ENCODE measurements at regions not wholly inside any gene's neighbourhood (a gene's known extent, or its start where the extent isn't known, plus 50 kb on each side); places are given as distances from the start of the nearest gene placed in this dataset.

DNA sequence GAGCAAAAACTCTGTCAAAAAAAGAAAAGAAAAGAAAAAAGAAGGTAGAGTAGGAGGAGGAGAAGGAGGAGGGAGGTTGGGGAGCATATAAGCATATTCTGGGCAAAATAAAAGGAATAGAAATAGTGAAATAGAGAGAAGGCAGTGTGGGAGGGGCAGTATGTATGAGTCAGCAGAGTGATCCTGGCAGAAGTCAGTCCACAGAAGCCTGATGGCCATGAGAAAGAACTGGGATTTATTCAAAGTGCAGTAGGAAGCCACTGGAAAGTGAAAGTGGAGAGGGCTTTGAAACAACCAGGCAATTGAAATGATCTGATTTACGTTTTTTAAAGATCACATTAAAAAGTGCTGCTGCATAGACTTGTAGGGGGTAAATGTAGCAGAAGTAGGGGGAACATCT is 368.6 kb upstream of the USP15 start:
- CTCF ChIA-PET = no interaction called here
- no peak overlapping the region for H3K4me3 ChIP-seq
- POLR2A ChIA-PET (ENCODE audit: unreplicated experiment) = no interaction called here
- no peaks in the 10 kb centered on the region for H3K79me2 ChIP-seq (ENCODE audit: low read depth)
- H3F3A ChIP-seq (ENCODE audit: insufficient read depth, low read depth) = no peaks in the 10 kb centered on the region
- no peak for DNase-seq
- intact Hi-C loops (cut with micrococcal nuclease; ENCODE audit: unreplicated experiment) = no loop called here
- no peak overlapping the region for H3K27ac ChIP-seq
- H3K36me3 ChIP-seq (ENCODE audit: low read depth) = no peaks in the 10 kb centered on the region
- H3K9me2 ChIP-seq (ENCODE audit: insufficient read depth) = no peaks in the 10 kb centered on the region
- H3K4me2 ChIP-seq = no peak overlapping the region
- H3K9me3 ChIP-seq (ENCODE audit: insufficient read depth, low read depth) = no peaks in the 10 kb centered on the region
- no TSS peak for BruUV-seq (replicated peaks)
- no peak overlapping the region for H2AFZ ChIP-seq
- TF ChIP-seq EZH2 (IDR thresholded peaks at IDR 0.05; ENCODE audit: low read depth) = no peak
- TF ChIP-seq, protein P1, sequence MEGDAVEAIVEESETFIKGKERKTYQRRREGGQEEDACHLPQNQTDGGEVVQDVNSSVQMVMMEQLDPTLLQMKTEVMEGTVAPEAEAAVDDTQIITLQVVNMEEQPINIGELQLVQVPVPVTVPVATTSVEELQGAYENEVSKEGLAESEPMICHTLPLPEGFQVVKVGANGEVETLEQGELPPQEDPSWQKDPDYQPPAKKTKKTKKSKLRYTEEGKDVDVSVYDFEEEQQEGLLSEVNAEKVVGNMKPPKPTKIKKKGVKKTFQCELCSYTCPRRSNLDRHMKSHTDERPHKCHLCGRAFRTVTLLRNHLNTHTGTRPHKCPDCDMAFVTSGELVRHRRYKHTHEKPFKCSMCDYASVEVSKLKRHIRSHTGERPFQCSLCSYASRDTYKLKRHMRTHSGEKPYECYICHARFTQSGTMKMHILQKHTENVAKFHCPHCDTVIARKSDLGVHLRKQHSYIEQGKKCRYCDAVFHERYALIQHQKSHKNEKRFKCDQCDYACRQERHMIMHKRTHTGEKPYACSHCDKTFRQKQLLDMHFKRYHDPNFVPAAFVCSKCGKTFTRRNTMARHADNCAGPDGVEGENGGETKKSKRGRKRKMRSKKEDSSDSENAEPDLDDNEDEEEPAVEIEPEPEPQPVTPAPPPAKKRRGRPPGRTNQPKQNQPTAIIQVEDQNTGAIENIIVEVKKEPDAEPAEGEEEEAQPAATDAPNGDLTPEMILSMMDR (conservative IDR thresholded peaks at IDR 0.05) = no peak
- no peaks in the 10 kb centered on the region for H3K27me3 ChIP-seq (ENCODE audit: insufficient read depth, low read depth)
- H4K20me1 ChIP-seq (ENCODE audit: insufficient read depth) = no peaks in the 10 kb centered on the region
- no peaks in the 10 kb centered on the region for H3K4me1 ChIP-seq (replicated peaks; ENCODE audit: insufficient read depth)

DNA sequence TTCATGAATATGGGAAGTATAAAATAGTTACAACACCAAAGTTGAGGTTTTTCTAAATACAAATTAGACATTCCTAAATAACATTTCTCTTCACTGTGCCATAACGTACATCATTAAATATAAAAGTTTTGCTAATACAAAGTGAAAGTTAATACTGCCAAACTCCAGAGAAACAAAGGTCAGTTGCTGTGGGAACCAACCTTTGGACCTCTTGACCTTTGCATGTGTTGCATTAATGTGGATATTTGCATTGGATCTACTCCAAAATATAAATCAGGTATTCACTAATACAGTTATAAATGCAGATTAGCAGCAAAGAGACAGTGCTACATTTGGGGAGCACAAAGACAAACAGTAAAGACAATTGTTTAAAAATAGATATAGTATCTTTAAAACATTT is 366.0 kb upstream of the USP15 start:
- BruUV-seq (replicated peaks) = no TSS peak

DNA sequence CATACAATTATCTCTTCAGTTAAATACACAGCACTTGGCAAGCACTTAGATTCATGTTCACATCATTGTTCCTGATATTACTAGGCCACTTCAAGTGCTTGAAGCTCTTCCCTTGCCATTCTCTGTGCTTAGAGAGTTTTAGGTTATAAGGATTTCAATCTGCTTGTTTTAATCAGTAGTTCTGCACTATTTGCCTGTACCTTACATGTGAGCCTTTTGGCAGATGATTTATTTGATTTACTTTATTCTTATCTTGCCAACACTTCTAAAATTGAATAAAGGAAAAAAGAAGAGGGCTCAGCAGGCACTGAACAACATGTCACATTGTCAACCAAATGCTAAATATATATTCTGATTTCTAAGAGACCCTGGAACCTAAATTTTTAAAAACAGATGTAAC is 363.8 kb upstream of the USP15 start:
- H3K9me2 ChIP-seq (ENCODE audit: insufficient read depth) = no peaks in the 10 kb centered on the region
- no peak overlapping the region for H3K4me3 ChIP-seq
- intact Hi-C loops (cut with micrococcal nuclease; ENCODE audit: unreplicated experiment) = no loop called here
- H3K36me3 ChIP-seq (ENCODE audit: low read depth) = no peaks in the 10 kb centered on the region
- H3K79me2 ChIP-seq (ENCODE audit: low read depth) = no peaks in the 10 kb centered on the region
- no TSS peak for BruUV-seq (replicated peaks)
- ChIA-PET CTCF (no interaction called here), POLR2A (ENCODE audit: unreplicated experiment) (no interaction called here)
- TF ChIP-seq EZH2 (IDR thresholded peaks at IDR 0.05; ENCODE audit: low read depth) = no peak
- TF ChIP-seq, protein P1 (conservative IDR thresholded peaks at IDR 0.05) = no peak
- no peaks in the 10 kb centered on the region for H3K4me1 ChIP-seq (replicated peaks; ENCODE audit: insufficient read depth)
- H3K27me3 ChIP-seq (ENCODE audit: insufficient read depth, low read depth) = no peaks in the 10 kb centered on the region
- H2AFZ ChIP-seq = no peak overlapping the region
- DNase-seq = no peak
- no peak overlapping the region for H3K4me2 ChIP-seq
- no peaks in the 10 kb centered on the region for H3F3A ChIP-seq (ENCODE audit: insufficient read depth, low read depth)
- no peak overlapping the region for H3K27ac ChIP-seq
- no peaks in the 10 kb centered on the region for H4K20me1 ChIP-seq (ENCODE audit: insufficient read depth)
- no peaks in the 10 kb centered on the region for H3K9me3 ChIP-seq (ENCODE audit: insufficient read depth, low read depth)

More for the DNA sequence above, 366.0 kb upstream of the USP15 start:
- Histone ChIP-seq H3K9me3 (ENCODE audit: insufficient read depth, low read depth) (no peaks in the 10 kb centered on the region), H2AFZ (no peak overlapping the region), H3K4me3 (no peak overlapping the region), H4K20me1 (ENCODE audit: insufficient read depth) (no peaks in the 10 kb centered on the region), H3K9me2 (ENCODE audit: insufficient read depth) (no peaks in the 10 kb centered on the region), H3K36me3 (ENCODE audit: low read depth) (no peaks in the 10 kb centered on the region), H3F3A (ENCODE audit: insufficient read depth, low read depth) (no peaks in the 10 kb centered on the region), H3K79me2 (ENCODE audit: low read depth) (no peaks in the 10 kb centered on the region), H3K4me1 (replicated peaks; ENCODE audit: insufficient read depth) (no peaks in the 10 kb centered on the region), H3K27ac (no peak overlapping the region), H3K4me2 (no peak overlapping the region), H3K27me3 (ENCODE audit: insufficient read depth, low read depth) (no peaks in the 10 kb centered on the region)
- TF ChIP-seq, protein P1 (conservative IDR thresholded peaks at IDR 0.05) = no peak
- TF ChIP-seq EZH2 (IDR thresholded peaks at IDR 0.05; ENCODE audit: low read depth) = no peak
- no peak for DNase-seq
- POLR2A ChIA-PET (ENCODE audit: unreplicated experiment) = no interaction called here
- CTCF ChIA-PET = no interaction called here
- intact Hi-C loops (cut with micrococcal nuclease; ENCODE audit: unreplicated experiment) = no loop called here
